Liver (tissue), 7 donors: ENCODE measurements at regions not wholly inside any gene's neighbourhood (a gene's known extent, or its start where the extent isn't known, plus 50 kb on each side); places are given as distances from the start of the nearest gene placed in this dataset.

Experiments
- DNase-seq: peaks from one replicate; pipeline ENCODE4 v3.0.0-alpha.2; 2017; ENCODE audit warnings: low spot score
- H3K27ac ChIP-seq, 2 donors: one replicate each; pipeline ENCODE4 v1.7.0; 2013; ENCODE audit warnings: inconsistent platforms in 2 of 2, low read length in 2 of 2, control low read depth in 1 of 2, low read depth in 1 of 2, mild to moderate bottlenecking in 1 of 2
- H3K27me3 ChIP-seq, 4 donors: one replicate each; pipeline versions ENCODE4 v1.6.1 to v1.7.0; 2013; ENCODE audit warnings: low read length in 3 of 4, inconsistent platforms in 1 of 4, mild to moderate bottlenecking in 1 of 4, moderate library complexity in 1 of 4; ENCODE audit not compliant: control insufficient read depth in 4 of 4, insufficient read depth in 4 of 4
- H3K36me3 ChIP-seq, 4 donors: one replicate each; pipeline versions ENCODE4 v1.6.1 to v1.7.0; 2013; ENCODE audit warnings: low read length in 3 of 4, mild to moderate bottlenecking in 3 of 4, low read depth in 1 of 4, moderate library complexity in 1 of 4; ENCODE audit not compliant: control insufficient read depth in 4 of 4, insufficient read depth in 3 of 4
- H3K4me1 ChIP-seq, 4 donors: one replicate each; pipeline versions ENCODE4 v1.6.1 to v1.7.0; 2013; ENCODE audit warnings: low read length in 3 of 4, mild to moderate bottlenecking in 3 of 4, moderate library complexity in 1 of 4; ENCODE audit not compliant: control insufficient read depth in 4 of 4, insufficient read depth in 4 of 4
- H3K4me3 ChIP-seq, 3 donors: one replicate each; pipeline versions ENCODE4 v1.6.1 to v1.7.0; 2013; ENCODE audit warnings: low read length in 3 of 3, control low read depth in 1 of 3, low read depth in 1 of 3, mild to moderate bottlenecking in 1 of 3
- H3K9ac ChIP-seq, 2 donors: one replicate each; pipeline ENCODE4 v1.7.0; 2013; ENCODE audit warnings: low read length in 2 of 2, mild to moderate bottlenecking in 2 of 2, moderate library complexity in 2 of 2, control low read depth in 1 of 2, low read depth in 1 of 2
- H3K9me3 ChIP-seq, 4 donors: one replicate each; pipeline versions ENCODE4 v1.6.1 to v1.7.0; 2013; ENCODE audit warnings: low read length in 3 of 4; ENCODE audit not compliant: control insufficient read depth in 4 of 4
- ATF3 ChIP-seq: IDR thresholded peaks from 2 replicates; pipeline ENCODE4 v1.6.1; 2016; ENCODE audit warnings: antibody characterized with exemption
- CTCF ChIP-seq: fragments of 150-350 bp; IDR thresholded peaks from 2 replicates; pipeline ENCODE4 v1.5.1; 2017; ENCODE audit warnings: improper control_type of control experiment, low read depth, low read length; ENCODE audit not compliant: missing input control
- EGR1 ChIP-seq, 2 donors: IDR thresholded peaks; 2 replicates each; pipeline ENCODE4 v1.6.1; 2016 to 2018; ENCODE audit warnings: antibody characterized with exemption in 2 of 2, low read depth in 2 of 2
- FOXA1 ChIP-seq: IDR thresholded peaks from 2 replicates; pipeline ENCODE4 v1.6.1; 2016; ENCODE audit warnings: antibody characterized with exemption
- FOXA2 ChIP-seq: IDR thresholded peaks from 2 replicates; pipeline ENCODE4 v1.6.1; 2016; ENCODE audit warnings: antibody characterized with exemption
- GABPA ChIP-seq, 2 donors: IDR thresholded peaks in 1 of 2; conservative IDR thresholded peaks in 1 of 2; 2 replicates each; pipeline ENCODE4 v1.6.1; 2016; ENCODE audit warnings: antibody characterized with exemption in 2 of 2, mild to moderate bottlenecking in 1 of 2, moderate library complexity in 1 of 2
- HNF4A ChIP-seq, 2 donors: conservative IDR thresholded peaks; 2 replicates each; pipeline ENCODE4 v1.6.1; 2016; ENCODE audit warnings: antibody characterized with exemption in 2 of 2, mild to moderate bottlenecking in 2 of 2
- HNF4G ChIP-seq: IDR thresholded peaks from 2 replicates; pipeline ENCODE4 v1.6.1; 2016; ENCODE audit warnings: antibody characterized with exemption
- JUND ChIP-seq, 2 donors: IDR thresholded peaks; 2 replicates each; pipeline ENCODE4 v1.6.1; 2016; ENCODE audit warnings: antibody characterized with exemption in 2 of 2
- MAX ChIP-seq: IDR thresholded peaks from 2 replicates; pipeline ENCODE4 v1.6.1; 2016; ENCODE audit warnings: antibody characterized with exemption
- NR2F2 ChIP-seq: IDR thresholded peaks from 2 replicates; pipeline ENCODE4 v1.6.1; 2016; ENCODE audit warnings: antibody characterized with exemption
- RAD21 ChIP-seq, 2 donors: IDR thresholded peaks; 2 replicates each; pipeline ENCODE4 v1.6.1; 2016; ENCODE audit warnings: antibody characterized with exemption in 2 of 2, mild to moderate bottlenecking in 2 of 2
- REST ChIP-seq: IDR thresholded peaks from 2 replicates; pipeline ENCODE4 v1.6.1; 2016; ENCODE audit warnings: antibody characterized with exemption, mild to moderate bottlenecking
- RXRA ChIP-seq, 2 donors: IDR thresholded peaks; 2 replicates each; pipeline ENCODE4 v1.6.1; 2017 to 2018; ENCODE audit warnings: antibody characterized with exemption in 2 of 2, mild to moderate bottlenecking in 1 of 2
- SP1 ChIP-seq: IDR thresholded peaks from 2 replicates; pipeline ENCODE4 v1.6.1; 2018; ENCODE audit warnings: antibody characterized with exemption, mild to moderate bottlenecking
- TAF1 ChIP-seq: conservative IDR thresholded peaks from 2 replicates; pipeline ENCODE4 v1.6.1; 2016; ENCODE audit warnings: antibody characterized with exemption, mild to moderate bottlenecking
- YY1 ChIP-seq: IDR thresholded peaks from 2 replicates; pipeline ENCODE4 v1.6.1; 2016; ENCODE audit warnings: antibody characterized with exemption, mild to moderate bottlenecking
- ZBTB33 ChIP-seq: IDR thresholded peaks from 2 replicates; pipeline ENCODE4 v1.6.1; 2016; ENCODE audit warnings: antibody characterized with exemption
- donor health status: healthy.
- donor health status: healthy.
- donor health status: healthy.
- donor health status: healthy.

GRCh38 chr3:54046641-54047214 is 75.6 kb upstream of the CACNA2D3 start:
- TF ChIP-seq YY1, result no peak
- TF ChIP-seq ATF3, result no peak
- no peak for TF ChIP-seq FOXA2
- no peak for TF ChIP-seq REST
- no peak for TF ChIP-seq JUND (IDR thresholded peaks at IDR 0.05)
- TF ChIP-seq HNF4A (conservative IDR thresholded peaks at IDR 0.05), result no peak
- no peak for TF ChIP-seq ZBTB33
- TF ChIP-seq RAD21 (IDR thresholded peaks at IDR 0.05), result no peak
- no peak for TF ChIP-seq EGR1 (IDR thresholded peaks at IDR 0.05; ENCODE audit: low read depth in 2 of 2)
- TF ChIP-seq NR2F2, result no peak
- no peak for TF ChIP-seq CTCF
- TF ChIP-seq TAF1, result no peak
- no peak for TF ChIP-seq HNF4G
- no peak for TF ChIP-seq RXRA (IDR thresholded peaks at IDR 0.05)
- TF ChIP-seq GABPA (IDR thresholded peaks at IDR 0.05 in 1 of 2, conservative IDR thresholded peaks at IDR 0.05 in 1 of 2), result no peak
- TF ChIP-seq SP1, result no peak
- no peak for TF ChIP-seq FOXA1
- no peak for TF ChIP-seq MAX

More at GRCh38 chr3:54046641-54047214, 75.6 kb upstream of the CACNA2D3 start:
- no peaks in the 10 kb centered on the region for H3K4me1 ChIP-seq
- no peak overlapping the region for H3K4me3 ChIP-seq
- no peaks in the 10 kb centered on the region for H3K9me3 ChIP-seq
- no peaks in the 10 kb centered on the region for H3K36me3 ChIP-seq
- DNase-seq, result no peak
- no peaks in the 10 kb centered on the region for H3K27me3 ChIP-seq
- H3K9ac ChIP-seq, result no peak overlapping the region
- no peak overlapping the region for H3K27ac ChIP-seq
